Common myeloid progenitor, CD34-positive (primary cell): ENCODE measurements at regions not wholly inside any gene's neighbourhood (a gene's known extent, or its start where the extent isn't known, plus 50 kb on each side); places are given as distances from the start of the nearest gene placed in this dataset.

Experiments
- CTCF ChIA-PET: fragments of 350-600 bp; sonication (Branson Sonifier 250); formaldehyde crosslinking; loops from one replicate; lab custom pipeline; 2021; ENCODE audit warnings: antibody characterized with exemption; lab: Charles Lee
- POLR2A ChIA-PET: fragments of 350-600 bp; sonication (Branson Sonifier 250); formaldehyde crosslinking; loops from one replicate; lab custom pipeline; 2021; ENCODE audit warnings: antibody characterized with exemption; lab: Charles Lee
- DNase-seq, 3 donors: peaks; one replicate each; pipeline versions ENCODE4 v3.0.0 to v3.0.0-alpha.2; 2013
- H3K27ac ChIP-seq, 2 experiments: 1 replicate in 1 of 2; 2 replicates in 1 of 2; pipeline ENCODE4 v1.7.0; 2013; ENCODE audit warnings: inconsistent platforms in 2 of 2, low read length in 2 of 2, mild to moderate bottlenecking in 2 of 2, low read depth in 1 of 2, moderate library complexity in 1 of 2; ENCODE audit not compliant: severe bottlenecking in 2 of 2, insufficient read depth in 1 of 2, poor library complexity in 1 of 2
- H3K27me3 ChIP-seq, 5 experiments: replicated peaks in 2 of 5; 1 replicate in 3 of 5; 2 replicates in 2 of 5; pipeline versions ENCODE4 v1.6.1 to v1.7.0; 2013; ENCODE audit warnings: low read length in 4 of 5, mild to moderate bottlenecking in 2 of 5, moderate library complexity in 2 of 5, inconsistent platforms in 1 of 5; ENCODE audit not compliant: insufficient read depth in 5 of 5, control insufficient read depth in 4 of 5
- H3K36me3 ChIP-seq, 4 experiments: 1 replicate in 2 of 4; 2 replicates in 2 of 4; pipeline versions ENCODE4 v1.6.1 to v1.7.0; 2013; ENCODE audit warnings: low read length in 3 of 4, control low read depth in 1 of 4, mild to moderate bottlenecking in 1 of 4; ENCODE audit not compliant: control insufficient read depth in 4 of 4, insufficient read depth in 4 of 4
- H3K4me1 ChIP-seq, 4 experiments: 1 replicate in 3 of 4; 2 replicates in 1 of 4; pipeline versions ENCODE4 v1.6.1 to v1.7.1; 2013; ENCODE audit warnings: low read length in 3 of 4, mild to moderate bottlenecking in 3 of 4, control low read depth in 1 of 4, inconsistent platforms in 1 of 4, moderate library complexity in 1 of 4; ENCODE audit not compliant: control insufficient read depth in 4 of 4, insufficient read depth in 4 of 4; ENCODE audit errors: control extremely low read depth in 1 of 4
- H3K4me3 ChIP-seq, 7 experiments: 1 replicate in 4 of 7; 2 replicates in 3 of 7; pipeline versions ENCODE4 v1.5.1 to v1.7.0; 2013; ENCODE audit warnings: mild to moderate bottlenecking in 7 of 7, low read length in 6 of 7, moderate library complexity in 6 of 7, inconsistent platforms in 2 of 7, low read depth in 2 of 7, control low read depth in 1 of 7; ENCODE audit not compliant: insufficient read depth in 4 of 7, control insufficient read depth in 1 of 7; ENCODE audit errors: extremely low read depth in 1 of 7
- H3K9me3 ChIP-seq, 5 experiments: 1 replicate in 4 of 5; 2 replicates in 1 of 5; pipeline versions ENCODE4 v1.6.1 to v1.7.1; 2013; ENCODE audit warnings: low read length in 4 of 5, mild to moderate bottlenecking in 2 of 5, inconsistent platforms in 1 of 5, low read depth in 1 of 5, moderate library complexity in 1 of 5; ENCODE audit not compliant: control insufficient read depth in 4 of 5, insufficient read depth in 2 of 5; ENCODE audit errors: control extremely low read depth in 1 of 5
- WGBS: methylation state at CpG from one replicate; pipeline ENCODE4 v1.1.5; 2013; ENCODE audit not compliant: insufficient coverage; 5-methylcytosine and 5-hydroxymethylcytosine counted together

DNA sequence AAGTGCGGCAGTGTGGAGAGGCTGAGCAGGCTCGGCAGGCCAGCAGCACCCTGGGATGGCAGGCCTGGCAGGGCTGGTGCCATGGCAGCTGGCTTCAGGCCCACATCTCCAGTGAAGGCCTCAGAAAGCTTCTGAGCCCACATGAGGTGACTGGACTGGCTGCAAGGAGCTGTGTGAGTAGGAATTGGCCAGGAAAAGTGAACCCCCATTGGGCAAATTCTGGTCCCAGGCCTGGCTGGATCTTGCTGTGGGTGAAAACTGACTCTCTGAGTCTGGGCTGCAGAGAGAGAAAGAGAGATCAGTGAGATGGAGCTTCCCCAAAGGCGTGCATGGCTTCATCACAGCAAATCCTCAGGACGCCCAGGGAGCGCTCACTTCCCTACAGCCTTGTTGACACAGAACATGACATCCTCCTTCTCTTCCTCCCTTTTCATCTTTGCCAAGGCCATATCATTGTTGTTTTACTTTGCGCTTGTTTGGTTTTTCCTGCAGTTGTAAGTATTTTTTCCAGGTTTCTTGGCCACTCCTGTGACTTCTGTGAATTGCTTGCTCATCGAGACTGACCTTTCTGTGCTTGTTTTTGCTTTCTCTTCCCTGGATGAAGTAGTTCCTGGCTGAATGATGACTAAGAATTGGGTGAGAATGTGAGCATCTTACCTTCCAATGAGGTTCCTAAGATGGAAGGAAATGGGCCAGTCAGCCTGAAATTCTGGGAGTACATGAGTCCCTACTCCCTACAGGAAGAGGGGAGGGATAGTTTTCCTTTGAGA lies 299.1 kb downstream of the TLE3 start:
- CTCF ChIA-PET = no interaction called here
- Histone ChIP-seq H3K27me3 (peaks cover 0 to 2% (median 0%) of the 10 kb centered on the region in 5 experiments), H3K36me3 (no peaks in the 10 kb centered on the region), H3K4me1 (no peaks in the 10 kb centered on the region), H3K27ac (no peak overlapping the region), H3K4me3 (no peak overlapping the region), H3K9me3 (no peaks in the 10 kb centered on the region)
- DNase-seq = no peak
- WGBS = 87% methylated on average over 6 of the region's 7 CpGs
- POLR2A ChIA-PET = no interaction called here

DNA sequence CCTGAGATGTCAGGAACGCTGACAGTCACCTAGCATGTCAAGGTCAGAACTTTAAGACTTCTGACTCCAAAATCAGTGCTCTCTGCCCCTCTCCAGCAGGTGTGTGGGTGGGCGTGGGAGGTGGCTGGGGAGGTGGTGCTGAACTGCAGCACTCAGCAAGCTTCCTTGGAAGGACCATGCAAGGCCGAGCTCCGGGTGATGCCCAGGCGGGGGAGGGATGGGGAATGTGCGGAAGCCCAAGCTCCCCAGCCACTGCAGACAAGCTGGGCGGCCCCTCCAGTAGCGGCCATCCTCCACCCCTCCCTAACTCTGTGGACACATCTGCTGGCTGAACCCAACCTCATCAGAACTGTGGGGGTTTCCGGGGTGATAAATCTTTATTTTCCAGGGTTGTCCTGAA lies 296.6 kb downstream of the TLE3 start:
- Histone ChIP-seq H3K9me3 (no peaks in the 10 kb centered on the region), H3K27ac (no peak overlapping the region), H3K27me3 (peaks cover 0 to 2% (median 0%) of the 10 kb centered on the region in 5 experiments), H3K4me3 (no peak overlapping the region), H3K36me3 (no peaks in the 10 kb centered on the region), H3K4me1 (peaks cover 6 to 10% (median 7%) of the 10 kb centered on the region in 4 experiments)
- ChIA-PET CTCF (no interaction called here), POLR2A (no interaction called here)
- DNase-seq = peak in 2 of 3 donors; percentile 16 to 20
- 85% methylated on average over 9 of the region's 9 CpGs for WGBS

DNA sequence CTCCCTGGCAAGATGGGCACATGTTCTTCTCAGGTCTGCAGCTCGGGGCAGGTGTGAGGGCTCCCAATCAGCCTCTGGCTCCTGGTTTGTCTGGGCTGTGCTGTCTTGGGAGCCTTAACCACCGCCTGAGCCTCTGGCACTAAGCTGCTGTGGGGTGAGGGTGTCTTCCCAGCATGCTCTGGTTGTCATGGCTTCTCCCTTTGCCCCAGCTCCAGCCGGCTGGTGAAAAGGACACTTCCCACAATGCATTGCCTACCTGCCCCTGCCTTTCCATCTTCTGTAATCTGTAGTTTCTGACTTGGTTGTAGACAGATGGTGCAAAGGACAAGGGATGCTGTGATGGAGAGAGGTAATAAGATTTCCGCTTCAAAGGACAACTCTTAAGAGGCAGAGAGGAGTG lies 295.3 kb downstream of the TLE3 start:
- Histone ChIP-seq H3K4me3 (no peak overlapping the region), H3K4me1 (peaks cover 13 to 21% (median 17%) of the 10 kb centered on the region in 4 experiments), H3K27ac (no peak overlapping the region), H3K9me3 (no peaks in the 10 kb centered on the region), H3K36me3 (no peaks in the 10 kb centered on the region), H3K27me3 (peaks cover 0 to 2% (median 0%) of the 10 kb centered on the region in 5 experiments)
- ChIA-PET POLR2A (no interaction called here), CTCF (interaction anchor here (0.6 kb wide), 1 partner anchor 229 kb away, joined by 3 read pairs; no protein-coding TSS in a partner anchor)
- WGBS = 100% methylated on average over 3 of the region's 4 CpGs
- no peak for DNase-seq

DNA sequence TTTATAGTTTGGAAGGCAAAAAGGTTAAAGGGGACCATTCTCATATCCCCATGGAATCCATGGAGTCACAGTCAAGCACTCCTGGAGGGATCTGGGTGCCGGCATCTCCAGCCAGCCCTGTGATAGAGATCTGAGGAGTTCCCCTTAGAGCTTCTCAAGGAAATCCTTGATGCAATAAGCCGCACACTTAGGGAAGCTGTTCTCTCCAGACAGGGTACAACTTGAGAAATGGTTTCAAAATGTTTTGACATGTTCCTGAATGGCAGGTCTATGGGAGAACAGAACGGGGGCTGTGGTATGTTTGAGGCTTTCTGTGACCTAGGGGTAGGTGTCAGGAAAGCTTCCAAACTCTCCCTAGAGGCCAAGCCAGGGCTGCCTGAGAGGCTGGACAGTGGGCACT lies 292.9 kb downstream of the TLE3 start:
- H3K27ac ChIP-seq = no peak overlapping the region
- H3K4me3 ChIP-seq = no peak overlapping the region
- no peaks in the 10 kb centered on the region for H3K36me3 ChIP-seq
- 28% methylated on average over 3 of the region's 3 CpGs for WGBS
- peaks cover 13 to 21% (median 18%) of the 10 kb centered on the region in 4 experiments for H3K4me1 ChIP-seq
- peak in 2 of 3 donors; percentile 39 to 41 for DNase-seq
- H3K27me3 ChIP-seq = peaks cover 0 to 2% (median 0%) of the 10 kb centered on the region in 5 experiments
- H3K9me3 ChIP-seq = no peaks in the 10 kb centered on the region
- ChIA-PET POLR2A (no interaction called here), CTCF (interaction anchor here (1.8 to 2.1 kb wide), 2 partner anchors 42 to 48 kb away, joined by 5 to 6 read pairs; no protein-coding TSS in a partner anchor)

DNA sequence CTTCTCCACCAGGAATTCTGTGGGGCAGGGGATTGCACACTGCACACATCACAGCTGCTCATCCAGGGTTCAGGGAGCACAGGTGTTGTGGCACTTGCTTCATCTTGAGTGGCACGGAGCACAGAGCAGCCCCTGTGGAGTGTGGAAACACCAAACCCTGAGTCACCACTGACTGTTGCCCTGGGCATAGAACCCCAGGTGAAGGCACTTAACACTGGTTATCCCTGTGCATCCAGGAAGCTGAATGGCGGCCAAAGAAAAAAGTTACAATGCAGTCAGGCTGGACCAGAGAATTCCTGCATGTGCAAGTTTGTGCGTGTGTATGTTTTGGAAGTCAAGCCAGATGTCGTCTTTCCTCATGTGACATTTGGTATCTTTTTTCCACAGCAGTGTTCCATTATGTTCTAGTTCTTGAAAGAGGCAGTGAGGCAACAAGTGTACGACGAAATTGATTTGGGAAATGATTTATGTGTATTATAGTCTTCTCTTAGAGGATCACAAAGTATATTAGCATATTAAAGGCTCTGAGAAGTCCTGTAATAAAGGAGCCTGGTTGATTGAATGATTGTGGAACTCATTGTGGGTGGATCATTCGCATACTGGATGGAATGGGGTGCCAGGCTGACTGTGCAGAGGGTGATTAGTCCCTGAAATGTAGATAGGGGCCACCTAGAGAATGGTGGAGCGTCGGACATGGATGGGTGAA lies 292.3 kb downstream of the TLE3 start:
- ChIA-PET POLR2A (no interaction called here), CTCF (interaction anchor here (1.0 to 2.1 kb wide), 3 partner anchors 15 to 49 kb away, joined by 3 to 6 read pairs (median 5); no protein-coding TSS in a partner anchor)
- no peaks in the 10 kb centered on the region for H3K9me3 ChIP-seq
- peaks cover 13 to 26% (median 20%) of the 10 kb centered on the region in 4 experiments for H3K4me1 ChIP-seq
- no peak overlapping the region for H3K27ac ChIP-seq
- WGBS = 98% methylated on average over 7 of the region's 9 CpGs
- peak in 1 of 3 donors; percentile 24 for DNase-seq
- no peak overlapping the region for H3K4me3 ChIP-seq
- H3K36me3 ChIP-seq = no peaks in the 10 kb centered on the region
- peaks cover 0 to 2% (median 0%) of the 10 kb centered on the region in 5 experiments for H3K27me3 ChIP-seq

DNA sequence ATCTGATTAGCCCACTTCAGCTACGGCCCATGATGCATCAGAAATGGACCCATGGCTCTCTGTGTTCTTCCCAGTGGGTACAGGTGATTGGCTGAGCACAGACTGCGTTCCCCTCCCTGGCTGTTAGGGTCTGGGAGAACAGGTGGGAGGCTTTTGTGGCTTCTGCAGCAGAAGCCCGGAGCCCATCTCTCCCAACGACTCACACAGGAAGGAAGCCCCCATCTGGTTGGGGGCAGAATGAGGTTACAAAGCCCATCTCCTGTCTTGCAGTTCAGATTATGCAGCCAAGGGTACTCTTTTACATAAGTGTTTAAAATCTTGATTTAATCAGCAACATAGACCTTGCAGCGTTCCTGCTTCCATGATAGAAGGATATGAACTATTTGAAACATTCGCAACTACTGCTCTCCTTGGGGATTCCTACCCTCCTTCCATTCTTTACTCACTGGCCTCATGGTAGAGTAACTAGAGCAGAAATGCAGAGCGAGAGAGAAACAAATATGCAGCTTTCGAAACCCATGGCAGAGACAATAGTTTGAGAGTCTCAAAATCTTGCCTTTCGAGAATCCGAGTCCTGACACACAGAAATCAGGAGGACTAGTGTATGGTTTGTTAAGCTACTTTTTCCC lies 291.3 kb downstream of the TLE3 start:
- H3K4me1 ChIP-seq = peaks cover 15 to 36% (median 28%) of the 10 kb centered on the region in 4 experiments
- ChIA-PET CTCF (interaction anchor here (0.8 to 1.0 kb wide), 2 partner anchors 14 to 57 kb away, joined by 3 read pairs; no protein-coding TSS in a partner anchor), POLR2A (interaction anchor here (0.6 kb wide), 1 partner anchor 44 kb away, joined by 3 read pairs; no protein-coding TSS in a partner anchor)
- no peaks in the 10 kb centered on the region for H3K36me3 ChIP-seq
- H3K9me3 ChIP-seq = no peaks in the 10 kb centered on the region
- DNase-seq = peak; percentile 36 to 80 (median 74)
- H3K4me3 ChIP-seq = no peak overlapping the region
- H3K27me3 ChIP-seq = peaks cover 0 to 2% (median 0%) of the 10 kb centered on the region in 5 experiments
- WGBS = 40% methylated on average over 7 of the region's 10 CpGs
- no peak overlapping the region for H3K27ac ChIP-seq
